ENCODE measurements at regions not wholly inside any gene's neighbourhood (a gene's known extent, or its start where the extent isn't known, plus 50 kb on each side); places are given as distances from the start of the nearest gene placed in this dataset.

- Histone ChIP-seq H3K27ac (no peak overlapping the region), H3K4me1 (no peaks in the 10 kb centered on the region), H3K9me3 (no peaks in the 10 kb centered on the region), H3K27me3 (no peaks in the 10 kb centered on the region), H3K4me3 (no peak overlapping the region), H3K36me3 (no peaks in the 10 kb centered on the region)
- no peak for DNase-seq (ENCODE audit: extremely low spot score in 2 of 2)
- TF ChIP-seq POLR2AphosphoS5 (IDR thresholded peaks at IDR 0.05; ENCODE audit: insufficient read depth in 1 of 2, low read depth in 1 of 2) (no peak), CTCF (IDR thresholded peaks at IDR 0.05) (no peak), POLR2A (IDR thresholded peaks at IDR 0.05) (no peak)
- intact Hi-C loops (cut with DNase I), result no loop called here
These were observed 219.8 kb downstream of the TFAP2A start for GRCh38 chr6:10194816-10195672.

GRCh38 chr6:10193321-10193720, 221.6 kb downstream of the TFAP2A start:
- DNase-seq (ENCODE audit: extremely low spot score in 2 of 2), result no peak
- Histone ChIP-seq H3K36me3 (no peaks in the 10 kb centered on the region), H3K9me3 (no peaks in the 10 kb centered on the region), H3K27me3 (no peaks in the 10 kb centered on the region), H3K4me3 (no peak overlapping the region), H3K27ac (no peak overlapping the region), H3K4me1 (no peaks in the 10 kb centered on the region)
- intact Hi-C loops (cut with DNase I), result no loop called here
- TF ChIP-seq POLR2A (IDR thresholded peaks at IDR 0.05) (no peak), POLR2AphosphoS5 (IDR thresholded peaks at IDR 0.05; ENCODE audit: insufficient read depth in 1 of 2, low read depth in 1 of 2) (no peak), CTCF (IDR thresholded peaks at IDR 0.05) (no peak)

- Histone ChIP-seq H3K9me3 (no peaks in the 10 kb centered on the region), H3K27ac (no peak overlapping the region), H3K4me1 (no peaks in the 10 kb centered on the region), H3K4me3 (no peak overlapping the region), H3K27me3 (no peaks in the 10 kb centered on the region), H3K36me3 (no peaks in the 10 kb centered on the region)
- intact Hi-C loops (cut with DNase I), result no loop called here
- DNase-seq (ENCODE audit: extremely low spot score in 2 of 2), result no peak
- TF ChIP-seq CTCF (IDR thresholded peaks at IDR 0.05), result no peak
- TF ChIP-seq POLR2A (IDR thresholded peaks at IDR 0.05), result no peak
- TF ChIP-seq POLR2AphosphoS5 (IDR thresholded peaks at IDR 0.05; ENCODE audit: insufficient read depth in 1 of 2, low read depth in 1 of 2), result no peak
These were observed 224.8 kb downstream of the TFAP2A start for GRCh38 chr6:10190042-10190441.

GRCh38 chr6:10184371-10185227, 230.3 kb downstream of the TFAP2A start:
- no peak for DNase-seq (ENCODE audit: extremely low spot score in 2 of 2)
- intact Hi-C loops (cut with DNase I), result no loop called here
- no peak overlapping the region for H3K4me3 ChIP-seq
- no peaks in the 10 kb centered on the region for H3K4me1 ChIP-seq
- no peaks in the 10 kb centered on the region for H3K27me3 ChIP-seq
- no peak overlapping the region for H3K27ac ChIP-seq
- no peaks in the 10 kb centered on the region for H3K36me3 ChIP-seq
- no peaks in the 10 kb centered on the region for H3K9me3 ChIP-seq
- TF ChIP-seq POLR2A (IDR thresholded peaks at IDR 0.05), result no peak
- no peak for TF ChIP-seq POLR2AphosphoS5 (IDR thresholded peaks at IDR 0.05; ENCODE audit: insufficient read depth in 1 of 2, low read depth in 1 of 2)
- no peak for TF ChIP-seq CTCF (IDR thresholded peaks at IDR 0.05)

Measured in vagina (tissue), 2 donors.